SK-N-MC (cell line): ENCODE measurements at regions not wholly inside any gene's neighbourhood (a gene's known extent, or its start where the extent isn't known, plus 50 kb on each side); places are given as distances from the start of the nearest gene placed in this dataset.

Source experiments
- EZH2 ChIP-seq: fragments of 200-600 bp; sonication (generic); IDR thresholded peaks from one replicate; pipeline ENCODE4 v1.6.1; 2017; ENCODE audit warnings: antibody characterized with exemption
- POLR2AphosphoS5 ChIP-seq: IDR thresholded peaks from 2 replicates; pipeline ENCODE4 v1.6.1; 2012; ENCODE audit warnings: mild to moderate bottlenecking, low read depth, low read length, borderline replicate concordance

GRCh38 chr15:85312929-85313331 is 67.5 kb upstream of the AKAP13 start:
- no peak for TF ChIP-seq EZH2
- no peak for TF ChIP-seq POLR2AphosphoS5
